ENCODE measurements at regions not wholly inside any gene's neighbourhood (a gene's known extent, or its start where the extent isn't known, plus 50 kb on each side); places are given as distances from the start of the nearest gene placed in this dataset.

DNA sequence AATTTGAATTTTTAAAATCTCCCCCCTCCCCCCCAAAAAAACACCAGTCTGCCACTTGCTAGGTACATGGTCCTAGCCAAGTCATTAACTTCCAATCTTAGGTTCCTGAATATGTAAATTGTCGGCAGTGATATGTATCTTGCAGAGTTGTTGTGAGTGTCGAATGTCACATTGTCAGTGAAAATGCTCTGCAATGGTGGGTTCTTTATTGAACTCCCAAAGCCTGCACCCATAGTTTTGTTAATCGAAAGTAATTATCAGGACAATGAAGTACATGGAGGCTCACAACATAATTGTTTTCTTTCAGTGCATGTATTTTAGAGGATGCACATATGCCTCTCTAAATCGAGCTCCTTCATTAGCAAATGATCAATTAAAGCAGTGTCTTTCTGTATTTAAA, 185.6 kb upstream of the S100G start:
- no peak overlapping the region for H3K27ac ChIP-seq
- no peak for TF ChIP-seq CTCF (IDR thresholded peaks at IDR 0.05 in 8 of 11, conservative IDR thresholded peaks at IDR 0.05 in 3 of 11)
- TF ChIP-seq POLR2AphosphoS5 (IDR thresholded peaks at IDR 0.05) = no peak
- TF ChIP-seq POLR2A (IDR thresholded peaks at IDR 0.05) = no peak
- no peak overlapping the region for H3K4me3 ChIP-seq
- intact Hi-C loops (cut with DNase I; ENCODE audit: low total_unique reads) = no loop called here
- H3K27me3 ChIP-seq (replicated peaks in 1 of 7) = peaks cover 0 to 6% (median 0%) of the 10 kb centered on the region in 7 donors
- no peak for DNase-seq
- no peaks in the 10 kb centered on the region for H3K36me3 ChIP-seq
- no peaks in the 10 kb centered on the region for H3K4me1 ChIP-seq
- H3K9me3 ChIP-seq = no peaks in the 10 kb centered on the region
- 51 to 82% (median 70%) methylated on average over 4 of the region's 4 CpGs for WGBS, 5 donors

DNA sequence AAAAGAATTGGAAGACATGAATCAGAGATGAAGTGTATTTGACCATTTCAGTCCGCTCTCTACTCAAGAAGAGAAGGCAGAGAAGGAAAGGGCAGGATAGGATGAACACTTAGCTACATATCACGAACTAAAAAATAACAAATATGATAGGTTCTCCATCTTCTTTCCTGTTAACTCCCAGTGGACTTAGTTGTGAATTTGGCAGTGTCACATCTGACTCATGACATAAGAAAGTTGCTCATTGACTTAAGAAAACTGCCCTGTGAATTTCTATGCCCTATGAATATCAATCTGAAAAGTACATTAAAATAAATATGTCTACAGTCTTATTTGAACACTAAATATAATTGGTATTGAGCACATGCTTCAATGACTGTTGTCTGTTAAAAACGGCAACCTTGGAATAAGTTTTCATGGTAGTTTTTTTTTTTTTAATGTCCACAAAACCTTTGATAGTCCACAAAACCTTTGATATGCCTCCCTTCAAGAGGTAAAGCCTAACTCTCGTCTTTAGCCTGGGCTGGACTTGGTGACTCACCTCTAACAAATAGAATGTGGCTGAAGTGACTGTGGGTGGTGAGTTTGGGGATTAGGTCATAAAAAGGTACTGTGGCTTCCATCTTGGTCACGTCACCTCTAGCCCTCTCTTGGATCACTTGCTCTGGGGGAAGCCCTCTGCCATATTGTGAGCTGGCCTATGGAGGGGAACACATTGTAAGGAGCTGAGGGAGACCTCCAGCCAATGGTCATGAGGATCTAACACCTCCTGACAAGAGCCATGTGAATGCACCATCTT, 184.7 kb upstream of the S100G start:
- WGBS, 5 donors = 62 to 89% (median 76%) methylated on average over 5 of the region's 5 CpGs
- TF ChIP-seq CTCF (IDR thresholded peaks at IDR 0.05 in 8 of 11, conservative IDR thresholded peaks at IDR 0.05 in 3 of 11) (no peak), POLR2A (IDR thresholded peaks at IDR 0.05) (no peak), POLR2AphosphoS5 (IDR thresholded peaks at IDR 0.05) (no peak)
- intact Hi-C loops (cut with DNase I; ENCODE audit: low total_unique reads) = no loop called here
- Histone ChIP-seq H3K27ac (no peak overlapping the region), H3K4me3 (no peak overlapping the region), H3K9me3 (no peaks in the 10 kb centered on the region), H3K36me3 (no peaks in the 10 kb centered on the region), H3K4me1 (no peaks in the 10 kb centered on the region), H3K27me3 (replicated peaks in 1 of 7) (peaks cover 0 to 6% (median 0%) of the 10 kb centered on the region in 7 donors)
- no peak for DNase-seq

DNA sequence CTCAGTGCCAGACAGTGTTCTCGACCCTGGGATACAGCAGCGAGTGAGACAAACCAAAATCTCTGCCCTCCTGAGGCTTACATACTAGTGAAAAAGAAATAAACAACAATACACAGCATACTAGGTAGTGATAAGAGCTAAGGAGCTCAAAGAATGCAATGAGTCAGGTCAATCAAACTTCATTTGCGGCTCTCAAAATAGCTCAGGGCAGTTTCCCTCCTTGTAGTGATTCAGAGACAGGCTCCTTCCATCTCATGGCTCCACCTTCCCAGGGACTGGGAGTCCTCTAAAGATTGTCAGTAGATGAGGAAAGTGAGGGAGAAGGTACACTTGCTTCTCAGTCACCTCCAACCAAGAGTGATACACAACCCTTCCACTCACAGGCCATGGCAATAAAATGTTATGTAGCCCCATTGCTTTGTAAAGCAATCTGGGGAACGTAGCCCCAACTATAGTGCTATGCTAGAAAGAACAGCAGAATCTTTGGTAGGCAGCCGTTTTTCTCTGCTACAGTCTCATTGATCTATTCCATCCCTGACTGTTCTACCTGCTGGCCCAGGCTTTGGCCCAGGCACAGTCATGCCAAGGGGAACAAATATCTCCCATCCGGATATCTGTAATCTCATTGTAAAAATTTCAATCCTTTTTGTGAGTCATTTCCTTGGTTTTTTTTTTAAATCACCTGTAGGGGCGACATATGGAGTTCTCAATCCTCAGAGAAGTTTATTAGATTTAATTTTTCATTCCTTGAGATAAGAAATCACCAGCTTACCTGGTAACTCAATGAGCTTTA, 183.1 kb upstream of the S100G start:
- intact Hi-C loops (cut with DNase I; ENCODE audit: low total_unique reads) = no loop called here
- Histone ChIP-seq H3K4me1 (no peaks in the 10 kb centered on the region), H3K27ac (no peak overlapping the region), H3K4me3 (no peak overlapping the region), H3K9me3 (no peaks in the 10 kb centered on the region), H3K27me3 (replicated peaks in 1 of 7) (peaks cover 0 to 6% (median 0%) of the 10 kb centered on the region in 7 donors), H3K36me3 (no peaks in the 10 kb centered on the region)
- WGBS, 5 donors = 75 to 95% (median 80%) methylated on average over 7 of the region's 7 CpGs
- no peak for DNase-seq
- TF ChIP-seq POLR2AphosphoS5 (IDR thresholded peaks at IDR 0.05) = no peak
- TF ChIP-seq CTCF (IDR thresholded peaks at IDR 0.05 in 8 of 11, conservative IDR thresholded peaks at IDR 0.05 in 3 of 11) = no peak
- TF ChIP-seq POLR2A (IDR thresholded peaks at IDR 0.05) = no peak

DNA sequence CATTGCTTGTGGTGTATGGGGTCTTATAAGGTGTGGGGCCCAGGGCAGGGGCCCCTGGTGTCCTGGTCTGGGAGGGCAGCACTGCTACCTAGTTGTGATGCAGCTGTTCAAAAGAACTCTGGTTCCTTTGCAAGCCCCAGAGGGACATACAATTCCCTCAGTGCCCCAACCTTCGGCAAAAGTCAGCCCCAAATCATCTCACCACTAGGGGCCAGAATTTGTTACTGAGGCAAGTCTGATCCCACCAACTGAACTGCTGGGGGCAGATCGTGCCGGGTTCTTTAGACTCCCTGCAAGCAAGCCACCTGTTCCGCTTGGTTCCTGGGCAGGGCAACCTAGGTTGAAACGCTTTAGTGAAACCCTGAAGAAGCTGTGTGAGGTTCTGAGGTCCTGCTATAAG, 180.1 kb upstream of the S100G start:
- Histone ChIP-seq H3K27me3 (replicated peaks in 1 of 7) (peaks cover 0 to 6% (median 0%) of the 10 kb centered on the region in 7 donors), H3K36me3 (no peaks in the 10 kb centered on the region), H3K9me3 (no peaks in the 10 kb centered on the region), H3K27ac (no peak overlapping the region), H3K4me3 (no peak overlapping the region), H3K4me1 (no peaks in the 10 kb centered on the region)
- TF ChIP-seq POLR2AphosphoS5 (IDR thresholded peaks at IDR 0.05) = no peak
- TF ChIP-seq POLR2A (IDR thresholded peaks at IDR 0.05) = no peak
- no peak for TF ChIP-seq CTCF (IDR thresholded peaks at IDR 0.05 in 8 of 11, conservative IDR thresholded peaks at IDR 0.05 in 3 of 11)
- intact Hi-C loops (cut with DNase I; ENCODE audit: low total_unique reads) = no loop called here
- WGBS, 5 donors = 78 to 100% (median 92%) methylated on average over 3 to 5 of the region's 5 CpGs
- no peak for DNase-seq
